GM06990 (cell line): ENCODE measurements at regions not wholly inside any gene's neighbourhood (a gene's known extent, or its start where the extent isn't known, plus 50 kb on each side); places are given as distances from the start of the nearest gene placed in this dataset.

Experiments used
- DNase-seq: peaks from one replicate; pipeline ENCODE4 v3.0.0-alpha.2; 2011; ENCODE audit not compliant: insufficient read length; ENCODE audit errors: extremely low read depth
- H3K27me3 ChIP-seq: replicated peaks from 2 replicates; pipeline ENCODE4 v1.6.0; 2011; ENCODE audit warnings: low read length; ENCODE audit not compliant: control insufficient read depth, insufficient read depth
- H3K36me3 ChIP-seq: 2 replicates; pipeline ENCODE4 v1.5.1; 2011; ENCODE audit warnings: low read length; ENCODE audit not compliant: control insufficient read depth, insufficient read depth
- H3K4me3 ChIP-seq: replicated peaks from 2 replicates; pipeline ENCODE4 v1.5.1; 2011; ENCODE audit warnings: low read depth, mild to moderate bottlenecking, control low read depth, low read length
- TF ChIP-seq, protein P1 (sequence below): IDR thresholded peaks from 2 replicates; pipeline ENCODE4 v1.5.1; 2011; ENCODE audit warnings: low read length, control low read depth, mild to moderate bottlenecking, inconsistent platforms; ENCODE audit not compliant: insufficient read depth, poor library complexity, severe bottlenecking

DNA sequence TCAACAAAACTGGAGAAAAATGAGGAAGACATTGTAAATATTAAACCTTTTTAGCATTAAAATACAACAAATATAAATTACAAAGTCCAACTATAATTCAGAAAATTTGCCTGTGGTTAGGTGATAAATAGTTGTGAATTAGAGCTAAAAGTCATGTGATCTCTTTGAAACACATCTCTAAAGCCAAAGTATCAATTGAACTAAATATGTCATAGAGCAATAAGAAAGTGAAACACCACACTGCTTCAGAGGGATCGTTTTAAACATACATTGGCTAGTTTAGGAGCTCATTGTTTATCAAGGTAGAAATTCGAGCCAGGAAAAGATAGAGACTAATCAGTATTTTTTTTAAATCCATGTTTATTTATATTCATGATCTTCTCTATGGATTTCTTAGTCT, 606.3 kb upstream of the ITGA1 start:
- Histone ChIP-seq H3K27me3 (no peaks in the 10 kb centered on the region), H3K36me3 (no peaks in the 10 kb centered on the region), H3K4me3 (no peak overlapping the region)
- TF ChIP-seq, protein P1, sequence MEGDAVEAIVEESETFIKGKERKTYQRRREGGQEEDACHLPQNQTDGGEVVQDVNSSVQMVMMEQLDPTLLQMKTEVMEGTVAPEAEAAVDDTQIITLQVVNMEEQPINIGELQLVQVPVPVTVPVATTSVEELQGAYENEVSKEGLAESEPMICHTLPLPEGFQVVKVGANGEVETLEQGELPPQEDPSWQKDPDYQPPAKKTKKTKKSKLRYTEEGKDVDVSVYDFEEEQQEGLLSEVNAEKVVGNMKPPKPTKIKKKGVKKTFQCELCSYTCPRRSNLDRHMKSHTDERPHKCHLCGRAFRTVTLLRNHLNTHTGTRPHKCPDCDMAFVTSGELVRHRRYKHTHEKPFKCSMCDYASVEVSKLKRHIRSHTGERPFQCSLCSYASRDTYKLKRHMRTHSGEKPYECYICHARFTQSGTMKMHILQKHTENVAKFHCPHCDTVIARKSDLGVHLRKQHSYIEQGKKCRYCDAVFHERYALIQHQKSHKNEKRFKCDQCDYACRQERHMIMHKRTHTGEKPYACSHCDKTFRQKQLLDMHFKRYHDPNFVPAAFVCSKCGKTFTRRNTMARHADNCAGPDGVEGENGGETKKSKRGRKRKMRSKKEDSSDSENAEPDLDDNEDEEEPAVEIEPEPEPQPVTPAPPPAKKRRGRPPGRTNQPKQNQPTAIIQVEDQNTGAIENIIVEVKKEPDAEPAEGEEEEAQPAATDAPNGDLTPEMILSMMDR: no peak
- no peak for DNase-seq

DNA sequence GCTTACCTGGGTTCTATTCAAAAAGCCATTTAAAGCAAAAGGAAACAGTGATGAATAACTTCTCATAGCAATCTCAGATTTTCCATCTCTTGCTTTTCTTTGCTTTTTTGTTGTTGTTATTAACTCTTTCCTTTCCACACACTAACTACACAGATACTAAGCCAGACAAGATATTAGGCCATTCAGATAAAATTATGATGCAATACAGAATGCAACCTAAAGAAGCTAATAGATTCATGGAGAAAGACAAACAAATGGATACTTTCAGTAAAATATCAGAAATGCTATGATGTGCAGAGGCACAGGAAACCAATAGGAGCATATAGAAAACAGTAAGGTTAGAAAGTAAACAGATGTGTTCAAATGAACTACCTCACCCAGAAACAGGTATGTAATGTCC, 597.0 kb upstream of the ITGA1 start:
- no peak for DNase-seq
- TF ChIP-seq, protein P1: no peak
- no peak overlapping the region for H3K4me3 ChIP-seq
- no peaks in the 10 kb centered on the region for H3K27me3 ChIP-seq
- no peaks in the 10 kb centered on the region for H3K36me3 ChIP-seq

DNA sequence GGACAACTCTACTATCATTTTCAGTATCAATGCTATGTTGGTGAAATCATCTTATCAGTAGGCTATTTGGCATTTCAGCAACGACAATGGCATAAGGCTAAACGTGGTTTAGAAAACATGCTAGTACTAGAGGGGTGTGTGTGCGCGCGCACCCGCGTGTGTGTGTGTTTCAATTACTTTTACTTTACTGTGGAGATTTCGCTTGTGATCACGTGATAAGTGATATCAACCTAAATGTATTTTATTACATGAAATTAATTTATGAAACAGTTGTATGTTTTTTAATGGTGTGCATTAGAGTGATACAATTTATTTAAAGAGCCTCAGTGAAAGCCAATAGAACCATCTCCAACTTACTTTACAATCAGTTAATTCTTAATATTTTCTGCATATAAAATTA, 587.9 kb upstream of the ITGA1 start:
- no peak overlapping the region for H3K4me3 ChIP-seq
- TF ChIP-seq, protein P1: no peak
- no peak for DNase-seq

DNA sequence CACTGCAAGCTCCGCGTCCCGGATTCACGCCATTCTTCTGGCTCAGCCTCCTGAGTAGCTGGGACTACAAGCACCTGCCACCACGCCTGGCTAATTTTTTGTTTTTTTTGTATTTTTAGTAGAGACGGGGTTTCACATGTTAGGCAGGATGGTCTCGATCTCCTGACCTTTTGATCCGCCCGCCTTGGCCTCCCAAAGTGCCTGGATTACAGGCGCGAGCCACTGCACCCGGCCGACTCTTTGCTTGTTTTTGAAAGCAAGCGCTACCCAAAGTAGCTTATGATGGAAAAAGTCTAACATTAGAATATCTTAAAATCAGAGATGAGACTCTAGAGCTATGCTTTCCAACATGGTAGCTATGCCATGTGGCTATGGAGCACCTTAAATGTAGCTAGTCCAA, 585.5 kb upstream of the ITGA1 start:
- DNase-seq: no peak
- TF ChIP-seq, protein P1: no peak
- Histone ChIP-seq H3K27me3 (no peaks in the 10 kb centered on the region), H3K4me3 (no peak overlapping the region), H3K36me3 (no peaks in the 10 kb centered on the region)

More for the DNA sequence above, 587.9 kb upstream of the ITGA1 start:
- H3K36me3 ChIP-seq: no peaks in the 10 kb centered on the region
- no peaks in the 10 kb centered on the region for H3K27me3 ChIP-seq

DNA sequence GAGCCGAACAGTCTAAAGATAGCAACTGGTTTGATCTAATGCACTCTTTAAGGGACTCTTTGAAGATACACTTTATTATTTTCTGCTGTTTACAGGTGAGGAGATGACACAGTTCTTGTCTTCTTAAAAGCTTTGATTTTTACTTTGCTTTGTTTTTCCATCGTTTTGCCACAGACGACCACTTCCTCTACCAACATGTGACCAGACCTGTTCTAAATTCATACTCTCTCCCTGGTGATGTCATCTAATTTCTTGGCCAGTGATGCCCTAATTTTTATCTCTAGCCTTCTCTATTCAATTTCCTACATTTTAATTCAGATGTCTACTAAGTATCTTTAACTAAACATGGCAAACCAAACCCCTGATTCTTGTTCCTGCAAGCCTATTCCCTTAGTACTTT, 583.4 kb upstream of the ITGA1 start:
- H3K4me3 ChIP-seq: no peak overlapping the region
- H3K27me3 ChIP-seq: no peaks in the 10 kb centered on the region
- TF ChIP-seq, protein P1: no peak
- no peak for DNase-seq
- no peaks in the 10 kb centered on the region for H3K36me3 ChIP-seq
